NT2/D1 (cell line): ENCODE measurements at regions not wholly inside any gene's neighbourhood (a gene's known extent, or its start where the extent isn't known, plus 50 kb on each side); places are given as distances from the start of the nearest gene placed in this dataset.

ENCODE experiments used
- SUZ12 ChIP-seq: IDR thresholded peaks from 2 replicates; pipeline ENCODE4 v1.6.1; 2011; ENCODE audit not compliant: insufficient read length, insufficient read depth; ENCODE audit errors: extremely low read depth
- YY1 ChIP-seq: IDR thresholded peaks from 2 replicates; pipeline ENCODE4 v1.6.1; 2011; ENCODE audit not compliant: insufficient read length, insufficient read depth

DNA sequence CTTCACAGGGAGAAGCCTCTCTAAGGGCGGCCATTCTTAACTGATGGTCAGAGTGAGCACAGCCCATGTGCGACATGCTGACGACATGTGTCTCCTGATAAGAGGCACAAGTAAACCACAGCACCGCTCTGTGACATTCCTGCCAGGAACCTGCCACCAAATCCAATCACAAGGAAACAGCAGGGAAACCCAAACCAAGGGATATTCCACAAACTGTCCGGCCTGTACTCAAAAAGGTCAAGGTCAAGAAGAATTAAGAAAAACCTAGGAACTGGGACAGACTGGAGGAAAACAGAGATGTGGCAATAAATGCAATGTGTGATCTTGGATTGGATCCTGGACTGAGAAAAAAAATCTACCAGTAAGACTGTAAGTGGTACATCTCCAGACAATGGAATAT is 91.9 kb downstream of the SYNE3 start:
- no peak for TF ChIP-seq SUZ12
- no peak for TF ChIP-seq YY1
